ENCODE measurements at regions not wholly inside any gene's neighbourhood (a gene's known extent, or its start where the extent isn't known, plus 50 kb on each side); places are given as distances from the start of the nearest gene placed in this dataset.

GRCh38 chr7:47691988-47692387, 110.1 kb upstream of the TNS3 start:
- TF ChIP-seq CTCF (conservative IDR thresholded peaks at IDR 0.05; ENCODE audit: low read depth, low read length) = no peak
- no peak for TF ChIP-seq POLR2A (IDR thresholded peaks at IDR 0.05; ENCODE audit: low read depth, low read length)
- no peak for TF ChIP-seq MAZ (IDR thresholded peaks at IDR 0.05; ENCODE audit: borderline replicate concordance, low read depth, low read length)
- no peak for TF ChIP-seq USF2 (IDR thresholded peaks at IDR 0.05; ENCODE audit: low read depth, low read length)
- no peak for TF ChIP-seq SMC3 (IDR thresholded peaks at IDR 0.05; ENCODE audit: low read depth, low read length)
- no peak for TF ChIP-seq MAFK (IDR thresholded peaks at IDR 0.05; ENCODE audit: low read depth, low read length)
- no peak for TF ChIP-seq FOS (IDR thresholded peaks at IDR 0.05; ENCODE audit: low read depth, low read length)
